GM23338 (cell line): ENCODE measurements at regions not wholly inside any gene's neighbourhood (a gene's known extent, or its start where the extent isn't known, plus 50 kb on each side); places are given as distances from the start of the nearest gene placed in this dataset.

Experiments used
- ATAC-seq: fragments of 200-7000 bp; cut with Tn5 transposase; 3 replicates; pipeline ENCODE4 v1.9.1; 2020
- DNase-seq: peaks from one replicate; pipeline ENCODE4 v3.0.0-alpha.2; 2015; ENCODE audit warnings: low spot score
- H2AFZ ChIP-seq: fragments of 200-600 bp; sonication (generic); 2 replicates; pipeline ENCODE4 v1.8.0; 2016; ENCODE audit warnings: antibody characterized with exemption, mild to moderate bottlenecking, moderate library complexity
- H3F3A ChIP-seq: fragments of 200-600 bp; sonication (generic); replicated peaks from 2 replicates; pipeline ENCODE4 v1.8.0; 2017; ENCODE audit warnings: antibody characterized with exemption, mixed run types, low read depth
- H3K27ac ChIP-seq: fragments of 200-600 bp; sonication (generic); 2 replicates; pipeline ENCODE4 v1.6.1; 2016; ENCODE audit warnings: low read depth
- H3K27me3 ChIP-seq: fragments of 200-600 bp; sonication (generic); 2 replicates; pipeline ENCODE4 v1.8.0; 2016; ENCODE audit warnings: mild to moderate bottlenecking, mixed run types, moderate library complexity; ENCODE audit not compliant: insufficient read depth
- H3K36me3 ChIP-seq: fragments of 200-600 bp; sonication (generic); 2 replicates; pipeline ENCODE4 v1.8.0; 2016; ENCODE audit warnings: mild to moderate bottlenecking; ENCODE audit not compliant: insufficient read depth
- H3K4me1 ChIP-seq: fragments of 200-600 bp; sonication (generic); 2 replicates; pipeline ENCODE4 v1.8.0; 2016; ENCODE audit warnings: mild to moderate bottlenecking, moderate library complexity; ENCODE audit not compliant: insufficient read depth
- H3K4me2 ChIP-seq: fragments of 200-600 bp; sonication (generic); 2 replicates; pipeline ENCODE4 v1.7.1; 2017; ENCODE audit warnings: mixed run types
- H3K4me3 ChIP-seq: fragments of 200-600 bp; sonication (generic); 2 replicates; pipeline ENCODE4 v1.6.1; 2016; ENCODE audit warnings: mixed run types
- H3K79me2 ChIP-seq: fragments of 200-600 bp; sonication (generic); replicated peaks from 2 replicates; pipeline ENCODE4 v1.8.0; 2017; ENCODE audit warnings: mild to moderate bottlenecking; ENCODE audit not compliant: insufficient read depth
- H3K9me2 ChIP-seq: fragments of 200-600 bp; sonication (generic); 2 replicates; pipeline ENCODE4 v1.8.0; 2017; ENCODE audit not compliant: insufficient read depth
- H4K20me1 ChIP-seq: fragments of 200-600 bp; sonication (generic); replicated peaks from 2 replicates; pipeline ENCODE4 v1.8.0; 2017; ENCODE audit warnings: mild to moderate bottlenecking; ENCODE audit not compliant: insufficient read depth
- H3K27ac Mint-ChIP-seq: 2 replicates; pipeline ENCODE4 v1.8.0; 2020; ENCODE audit warnings: inconsistent platforms, mild to moderate bottlenecking, moderate library complexity, mixed read lengths
- H3K27me3 Mint-ChIP-seq: 3 replicates; pipeline ENCODE4 v1.8.0; 2022; ENCODE audit warnings: low read depth, mild to moderate bottlenecking, moderate library complexity, mixed read lengths, inconsistent platforms; ENCODE audit not compliant: insufficient read depth, poor library complexity
- H3K36me3 Mint-ChIP-seq: 3 replicates; pipeline ENCODE4 v1.8.0; 2021; ENCODE audit warnings: low read depth, mild to moderate bottlenecking, inconsistent platforms, moderate library complexity, mixed read lengths
- H3K4me1 Mint-ChIP-seq: 3 replicates; pipeline ENCODE4 v1.8.0; 2020; ENCODE audit warnings: mild to moderate bottlenecking, inconsistent platforms, mixed read lengths
- H3K4me3 Mint-ChIP-seq: 3 replicates; pipeline ENCODE4 v1.8.0; 2021; ENCODE audit warnings: moderate library complexity, mild to moderate bottlenecking, inconsistent platforms, mixed read lengths
- H3K9me3 Mint-ChIP-seq: 3 replicates; pipeline ENCODE4 v1.8.0; 2020; ENCODE audit warnings: moderate library complexity, mild to moderate bottlenecking, inconsistent platforms, mixed read lengths
- CREB1 ChIP-seq: fragments of 250-450 bp; sonication (Bioruptor Pico); IDR thresholded peaks from 2 replicates; pipeline ENCODE4 v1.5.0; 2020; ENCODE audit warnings: low read depth, mild to moderate bottlenecking, moderate library complexity
- CTCF ChIP-seq, 2 experiments: fragments of 200-600 bp in 1 of 2; sonication (generic) in 1 of 2; conservative IDR thresholded peaks; 2 replicates each; pipeline versions ENCODE4 v1.5.1 to v1.6.1; 2016 to 2017; ENCODE audit warnings: antibody characterized with exemption in 2 of 2, low read depth in 2 of 2, mild to moderate bottlenecking in 2 of 2, moderate library complexity in 1 of 2
- ETS1 ChIP-seq: IDR thresholded peaks from 2 replicates; pipeline ENCODE4 v1.6.1; 2016; ENCODE audit warnings: antibody characterized with exemption
- EZH2 ChIP-seq: fragments of 200-600 bp; sonication (generic); IDR thresholded peaks from one replicate; pipeline ENCODE4 v1.8.0; 2017; ENCODE audit warnings: antibody characterized with exemption, mild to moderate bottlenecking, low read depth; ENCODE audit not compliant: unreplicated experiment
- POLR2AphosphoS5 ChIP-seq: IDR thresholded peaks from 2 replicates; pipeline ENCODE4 v1.6.1; 2016; ENCODE audit warnings: antibody characterized with exemption, low read depth
- REST ChIP-seq: IDR thresholded peaks from one replicate; pipeline ENCODE4 v1.6.1; 2018; ENCODE audit warnings: antibody characterized with exemption; ENCODE audit not compliant: unreplicated experiment
- STAT1 ChIP-seq: IDR thresholded peaks from one replicate; pipeline ENCODE4 v1.6.1; 2016; ENCODE audit warnings: antibody characterized with exemption; ENCODE audit not compliant: unreplicated experiment
- ZNF462 ChIP-seq: fragments of 250-450 bp; sonication (Bioruptor Pico); IDR thresholded peaks from 2 replicates; pipeline ENCODE4 v1.5.0; 2020; ENCODE audit warnings: mild to moderate bottlenecking, moderate library complexity

GRCh38 chr4:165768281-165768680 is 104.8 kb upstream of the TLL1 start:
- Histone ChIP-seq H3K4me1 (no peaks in the 10 kb centered on the region), H3K27me3 (no peaks in the 10 kb centered on the region), H2AFZ (no peak overlapping the region), H3K27ac (no peak overlapping the region), H3K4me3 (no peak overlapping the region), H3K79me2 (no peaks in the 10 kb centered on the region), H4K20me1 (no peaks in the 10 kb centered on the region), H3K9me2 (no peaks in the 10 kb centered on the region), H3K36me3 (no peaks in the 10 kb centered on the region), H3F3A (no peaks in the 10 kb centered on the region), H3K4me2 (no peak overlapping the region)
- no peaks in the 10 kb centered on the region for H3K36me3 Mint-ChIP-seq
- no peaks in the 10 kb centered on the region for H3K9me3 Mint-ChIP-seq
- no peak overlapping the region for H3K4me3 Mint-ChIP-seq
- H3K27ac Mint-ChIP-seq = no peak overlapping the region
- DNase-seq = no peak
- H3K27me3 Mint-ChIP-seq = no peaks in the 10 kb centered on the region
- H3K4me1 Mint-ChIP-seq = peaks cover 13% of the 10 kb centered on the region
- ATAC-seq = no peak
- TF ChIP-seq STAT1 (no peak), CTCF (conservative IDR thresholded peaks at IDR 0.05; ENCODE audit: low read depth in 2 of 2) (no peak), EZH2 (no peak), POLR2AphosphoS5 (no peak)

- Mint-ChIP-seq H3K27ac (no peak overlapping the region), H3K36me3 (no peaks in the 10 kb centered on the region; the same call in 2 of the 3 replicates), H3K4me3 (no peak overlapping the region), H3K4me1 (no peaks in the 10 kb centered on the region), H3K27me3 (no peaks in the 10 kb centered on the region), H3K9me3 (peaks cover 7% of the 10 kb centered on the region; the same call in 1 of the 3 replicates)
- DNase-seq = no peak
- Histone ChIP-seq H3F3A (no peaks in the 10 kb centered on the region), H3K36me3 (no peaks in the 10 kb centered on the region), H4K20me1 (no peaks in the 10 kb centered on the region), H3K4me3 (no peak overlapping the region), H2AFZ (no peak overlapping the region), H3K79me2 (no peaks in the 10 kb centered on the region), H3K4me2 (no peak overlapping the region), H3K4me1 (no peaks in the 10 kb centered on the region), H3K9me2 (no peaks in the 10 kb centered on the region), H3K27me3 (no peaks in the 10 kb centered on the region), H3K27ac (no peak overlapping the region)
- ATAC-seq = no peak
- TF ChIP-seq CREB1 (CRISPR knock-in tag) (no peak), ETS1 (no peak), STAT1 (no peak), ZNF462 (CRISPR knock-in tag) (no peak), REST (no peak), POLR2AphosphoS5 (no peak)
Measured at GRCh38 chr4:165774326-165774725, 98.7 kb upstream of the TLL1 start.
